CD14-positive monocyte (primary cell): ENCODE measurements at regions not wholly inside any gene's neighbourhood (a gene's known extent, or its start where the extent isn't known, plus 50 kb on each side); places are given as distances from the start of the nearest gene placed in this dataset.

ENCODE experiments used
- DNase-seq, 3 donors: peaks; one replicate each; pipeline ENCODE4 v3.0.0-alpha.2; 2011 to 2022
- H2AFZ ChIP-seq: 2 replicates; pipeline ENCODE4 v1.6.0; 2012; ENCODE audit warnings: mild to moderate bottlenecking, low read depth, low read length, inconsistent platforms; ENCODE audit not compliant: insufficient read depth, poor library complexity, severe bottlenecking
- H3K27ac ChIP-seq, 2 donors: 1 replicate in 1 of 2; 2 replicates in 1 of 2; pipeline ENCODE4 v1.5.1; 2012 to 2013; ENCODE audit warnings: low read length in 2 of 2, control low read depth in 1 of 2, inconsistent platforms in 1 of 2, low read depth in 1 of 2, mild to moderate bottlenecking in 1 of 2
- H3K27me3 ChIP-seq, 2 donors: one replicate each; pipeline versions ENCODE4 v1.6.0 to v1.6.1; 2011 to 2013; ENCODE audit warnings: low read length in 2 of 2; ENCODE audit not compliant: control insufficient read depth in 2 of 2, insufficient read depth in 2 of 2
- H3K36me3 ChIP-seq, 2 donors: replicated peaks in 1 of 2; 1 replicate in 1 of 2; 2 replicates in 1 of 2; pipeline versions ENCODE4 v1.5.1 to v1.6.1; 2012 to 2013; ENCODE audit warnings: low read length in 2 of 2, control low read depth in 1 of 2, inconsistent platforms in 1 of 2, mild to moderate bottlenecking in 1 of 2; ENCODE audit not compliant: insufficient read depth in 2 of 2, control insufficient read depth in 1 of 2
- H3K4me1 ChIP-seq, 2 donors: 1 replicate in 1 of 2; 2 replicates in 1 of 2; pipeline versions ENCODE4 v1.5.1 to v1.6.1; 2012 to 2013; ENCODE audit warnings: low read length in 2 of 2, control low read depth in 1 of 2, inconsistent platforms in 1 of 2, mild to moderate bottlenecking in 1 of 2, moderate library complexity in 1 of 2; ENCODE audit not compliant: insufficient read depth in 2 of 2, control insufficient read depth in 1 of 2
- H3K4me2 ChIP-seq: replicated peaks from 2 replicates; pipeline ENCODE3; 2012; ENCODE audit warnings: low read length, moderate library complexity, mild to moderate bottlenecking; ENCODE audit not compliant: poor library complexity, severe bottlenecking; ENCODE audit errors: extremely low read depth
- H3K4me3 ChIP-seq, 3 experiments: fragments of 200-600 bp in 1 of 3; sonication (generic) in 1 of 3; replicated peaks in 1 of 3; 1 replicate in 2 of 3; 2 replicates in 1 of 3; pipeline ENCODE4 v1.5.1; 2011 to 2013; ENCODE audit warnings: low read length in 3 of 3, mild to moderate bottlenecking in 3 of 3, control low read depth in 2 of 3, low read depth in 2 of 3, inconsistent platforms in 1 of 3, moderate library complexity in 1 of 3
- H3K79me2 ChIP-seq: 2 replicates; pipeline ENCODE4 v1.6.0; 2012; ENCODE audit warnings: mild to moderate bottlenecking, control low read depth, inconsistent platforms, low read length, moderate library complexity; ENCODE audit not compliant: insufficient read depth
- H3K9ac ChIP-seq: 2 replicates; pipeline ENCODE4 v1.6.0; 2017; ENCODE audit warnings: low read length, mild to moderate bottlenecking; ENCODE audit not compliant: insufficient read depth, poor library complexity, severe bottlenecking
- H3K9me3 ChIP-seq, 2 donors: replicated peaks in 1 of 2; 1 replicate in 1 of 2; 2 replicates in 1 of 2; pipeline versions ENCODE4 v1.5.1 to v1.6.1; 2012 to 2013; ENCODE audit warnings: low read length in 2 of 2, control low read depth in 1 of 2; ENCODE audit not compliant: control insufficient read depth in 1 of 2, insufficient read depth in 1 of 2
- H4K20me1 ChIP-seq: 2 replicates; pipeline ENCODE4 v1.6.0; 2012; ENCODE audit warnings: mild to moderate bottlenecking, low read length, control low read depth, moderate library complexity; ENCODE audit not compliant: insufficient read depth
- H3K27ac Mint-ChIP-seq, 7 donors: one replicate each; pipeline ENCODE4 v1.8.0; 2020; ENCODE audit warnings: mild to moderate bottlenecking in 7 of 7, mixed read lengths in 7 of 7, moderate library complexity in 6 of 7, inconsistent platforms in 2 of 7
- H3K27me3 Mint-ChIP-seq, 3 donors: one replicate each; pipeline ENCODE4 v1.8.0; 2021 to 2022; ENCODE audit warnings: low read depth in 3 of 3, mild to moderate bottlenecking in 3 of 3, mixed read lengths in 3 of 3, moderate library complexity in 3 of 3, inconsistent platforms in 1 of 3
- H3K36me3 Mint-ChIP-seq, 2 donors: one replicate each; pipeline ENCODE4 v1.8.0; 2020; ENCODE audit warnings: mixed read lengths in 2 of 2, inconsistent platforms in 1 of 2, mild to moderate bottlenecking in 1 of 2
- H3K4me1 Mint-ChIP-seq: one replicate; pipeline ENCODE4 v1.8.0; 2020; ENCODE audit warnings: mild to moderate bottlenecking, mixed read lengths
- H3K4me3 Mint-ChIP-seq, 2 donors: one replicate each; pipeline ENCODE4 v1.8.0; 2020; ENCODE audit warnings: mild to moderate bottlenecking in 2 of 2, mixed read lengths in 2 of 2, moderate library complexity in 1 of 2
- H3K9me3 Mint-ChIP-seq, 7 donors: one replicate each; pipeline ENCODE4 v1.8.0; 2020 to 2022; ENCODE audit warnings: mixed read lengths in 7 of 7, mild to moderate bottlenecking in 6 of 7, moderate library complexity in 6 of 7, inconsistent platforms in 2 of 7
- CTCF ChIP-seq: fragments of 200-600 bp; IDR thresholded peaks from one replicate; pipeline ENCODE4 v1.8.0; 2022; ENCODE audit warnings: antibody characterized with exemption, mild to moderate bottlenecking
- WGBS: methylation state at CpG from one replicate; pipeline ENCODE4 v1.1.5; 2013; ENCODE audit warnings: missing lambda C conversion rate; ENCODE audit not compliant: insufficient coverage; 5-methylcytosine and 5-hydroxymethylcytosine counted together
- intact Hi-C, 2 donors: fragments of 100-400 bp; cut with micrococcal nuclease; formaldehyde crosslinking; loops; one replicate each; pipeline versions ENCODE4 v1.15.0 to v1.15.1; 2023

GRCh38 chr16:65958086-65958485 is 408.4 kb upstream of the CDH5 start:
- intact Hi-C loops = no loop called here
- no peak overlapping the region for H3K27ac Mint-ChIP-seq
- H3K4me3 Mint-ChIP-seq = no peak overlapping the region
- H3K36me3 Mint-ChIP-seq = no peaks in the 10 kb centered on the region
- no peak for DNase-seq
- H2AFZ ChIP-seq = no peak overlapping the region
- no peak overlapping the region for H3K4me2 ChIP-seq
- no peaks in the 10 kb centered on the region for H3K4me1 Mint-ChIP-seq
- H3K27ac ChIP-seq = no peak overlapping the region
- H3K27me3 Mint-ChIP-seq = peaks cover 2 to 5% (median 3%) of the 10 kb centered on the region in 3 donors
- TF ChIP-seq CTCF = no peak
- no peaks in the 10 kb centered on the region for H3K9me3 ChIP-seq
- H3K9ac ChIP-seq = no peak overlapping the region
- H4K20me1 ChIP-seq = no peaks in the 10 kb centered on the region
- H3K4me3 ChIP-seq = no peak overlapping the region
- no peaks in the 10 kb centered on the region for H3K36me3 ChIP-seq
- no peaks in the 10 kb centered on the region for H3K4me1 ChIP-seq
- no peaks in the 10 kb centered on the region for H3K79me2 ChIP-seq
- no peaks in the 10 kb centered on the region for H3K9me3 Mint-ChIP-seq
- H3K27me3 ChIP-seq = no peaks in the 10 kb centered on the region
- WGBS = no CpG with 5 or more reads among the region's 3 CpGs

GRCh38 chr16:65956100-65956499 is 410.4 kb upstream of the CDH5 start:
- Histone ChIP-seq H2AFZ (no peak overlapping the region), H3K9me3 (no peaks in the 10 kb centered on the region), H3K4me2 (no peak overlapping the region), H3K79me2 (no peaks in the 10 kb centered on the region), H3K9ac (no peak overlapping the region), H3K27me3 (no peaks in the 10 kb centered on the region), H4K20me1 (no peaks in the 10 kb centered on the region), H3K27ac (no peak overlapping the region), H3K4me1 (no peaks in the 10 kb centered on the region), H3K36me3 (no peaks in the 10 kb centered on the region), H3K4me3 (no peak overlapping the region)
- H3K4me3 Mint-ChIP-seq = no peak overlapping the region
- peaks cover 2 to 5% (median 3%) of the 10 kb centered on the region in 3 donors for H3K27me3 Mint-ChIP-seq
- intact Hi-C loops = no loop called here
- H3K36me3 Mint-ChIP-seq = no peaks in the 10 kb centered on the region
- no peaks in the 10 kb centered on the region for H3K4me1 Mint-ChIP-seq
- no peaks in the 10 kb centered on the region for H3K9me3 Mint-ChIP-seq
- no peak for DNase-seq
- TF ChIP-seq CTCF = no peak
- WGBS = 100% methylated on average over 1 of the region's 1 CpG
- no peak overlapping the region for H3K27ac Mint-ChIP-seq
